Stomach (tissue), 8 donors: ENCODE measurements at regions not wholly inside any gene's neighbourhood (a gene's known extent, or its start where the extent isn't known, plus 50 kb on each side); places are given as distances from the start of the nearest gene placed in this dataset.

Source experiments
- DNase-seq, 2 donors: peaks; one replicate each; pipeline versions ENCODE4 v3.0.0 to v3.0.0-alpha.2; 2013 to 2019
- H3K27ac ChIP-seq, 5 donors: fragments of 200-600 bp in 4 of 5; sonication (generic) in 4 of 5; one replicate each; pipeline ENCODE4 v1.5.1; 2013 to 2019; ENCODE audit warnings: mild to moderate bottlenecking in 1 of 5, moderate library complexity in 1 of 5
- H3K27me3 ChIP-seq, 3 donors: fragments of 200-600 bp; sonication (generic); one replicate each; pipeline ENCODE4 v1.5.1; 2017 to 2019; ENCODE audit warnings: mixed run types in 1 of 3
- H3K36me3 ChIP-seq, 4 donors: fragments of 200-600 bp; sonication (generic); 1 replicate in 3 of 4; 2 replicates in 1 of 4; pipeline ENCODE4 v1.5.1; 2016 to 2019
- H3K4me1 ChIP-seq, 4 donors: fragments of 200-600 bp; sonication (generic); one replicate each; pipeline ENCODE4 v1.5.1; 2016 to 2019
- H3K4me3 ChIP-seq, 4 donors: fragments of 200-600 bp; sonication (generic) in 3 of 4; one replicate each; pipeline ENCODE4 v1.5.1; 2016 to 2019; ENCODE audit warnings: mild to moderate bottlenecking in 1 of 4
- H3K9me3 ChIP-seq, 4 donors: fragments of 200-600 bp; sonication (generic); one replicate each; pipeline ENCODE4 v1.5.1; 2016 to 2019
- CTCF ChIP-seq, 7 experiments: fragments of 450-650 bp in 4 of 7; fragments of 200-600 bp in 3 of 7; sonication (generic) in 3 of 7; IDR thresholded peaks; one replicate each; pipeline ENCODE4 v1.5.1; 2016 to 2019; ENCODE audit warnings: antibody characterized with exemption in 7 of 7, control low read depth in 2 of 7, mild to moderate bottlenecking in 1 of 7
- EP300 ChIP-seq: sonication (generic); formaldehyde crosslinking; IDR thresholded peaks from one replicate; pipeline ENCODE4 v1.6.1; 2017; ENCODE audit warnings: antibody characterized with exemption
- POLR2A ChIP-seq, 4 donors: fragments of 450-650 bp; IDR thresholded peaks; one replicate each; pipeline ENCODE4 v1.6.1; 2016; ENCODE audit warnings: antibody characterized with exemption in 4 of 4, control low read depth in 2 of 4, mild to moderate bottlenecking in 1 of 4, moderate library complexity in 1 of 4
- POLR2AphosphoS5 ChIP-seq, 3 donors: sonication (generic); formaldehyde crosslinking; IDR thresholded peaks; one replicate each; pipeline ENCODE4 v1.6.1; 2016; ENCODE audit warnings: antibody characterized with exemption in 3 of 3
- WGBS, 5 donors: extraction: QIAGEN DNeasy Blood & Tissue Kit in 3 of 5; methylation state at CpG; one replicate each; pipeline versions ENCODE4 v1.1.5 to v1.1.7; 2013 to 2018; 5-methylcytosine and 5-hydroxymethylcytosine counted together
- intact Hi-C: fragments of 100-400 bp; cut with DNase I; formaldehyde crosslinking; loops from one replicate; pipeline ENCODE4 v1.15.1; 2023; ENCODE audit warnings: low total_unique reads
- donor health status: healthy with polysubstance abuse.
- donor health status: Bipolar disorder and iron deficiency.
- donor health status: healthy.

- intact Hi-C loops = no loop called here
- H3K27me3 ChIP-seq = no peaks in the 10 kb centered on the region
- no peaks in the 10 kb centered on the region for H3K36me3 ChIP-seq
- TF ChIP-seq EP300 = no peak
- no peak for TF ChIP-seq CTCF (IDR thresholded peaks at IDR 0.05)
- TF ChIP-seq POLR2AphosphoS5 (IDR thresholded peaks at IDR 0.05) = no peak
- no peak for TF ChIP-seq POLR2A (IDR thresholded peaks at IDR 0.05)
- H3K9me3 ChIP-seq = no peaks in the 10 kb centered on the region
- peak in 1 of 2 donors; percentile 36 for DNase-seq
- no peak overlapping the region for H3K27ac ChIP-seq
- H3K4me3 ChIP-seq = no peak overlapping the region
- WGBS, 5 donors = 36 to 50% (median 46%) methylated on average over 3 of the region's 3 CpGs
- H3K4me1 ChIP-seq = no peaks in the 10 kb centered on the region
These were observed 735.6 kb downstream of the RFPL4B start for GRCh38 chr6:113082745-113083144.

- H3K36me3 ChIP-seq = no peaks in the 10 kb centered on the region
- H3K4me1 ChIP-seq = no peaks in the 10 kb centered on the region
- TF ChIP-seq CTCF (IDR thresholded peaks at IDR 0.05) (no peak), POLR2A (IDR thresholded peaks at IDR 0.05) (no peak), EP300 (no peak), POLR2AphosphoS5 (IDR thresholded peaks at IDR 0.05) (no peak)
- no peaks in the 10 kb centered on the region for H3K27me3 ChIP-seq
- H3K27ac ChIP-seq = no peak overlapping the region
- no peak for DNase-seq
- H3K9me3 ChIP-seq = no peaks in the 10 kb centered on the region
- intact Hi-C loops = no loop called here
- 86 to 94% (median 93%) methylated on average over 3 of the region's 3 CpGs for WGBS, 5 donors
- no peak overlapping the region for H3K4me3 ChIP-seq
These were observed 736.8 kb downstream of the RFPL4B start for GRCh38 chr6:113083947-113084346.

- intact Hi-C loops = no loop called here
- H3K27me3 ChIP-seq = no peaks in the 10 kb centered on the region
- no peaks in the 10 kb centered on the region for H3K9me3 ChIP-seq
- no peak overlapping the region for H3K4me3 ChIP-seq
- no peaks in the 10 kb centered on the region for H3K36me3 ChIP-seq
- no peaks in the 10 kb centered on the region for H3K4me1 ChIP-seq
- no peak overlapping the region for H3K27ac ChIP-seq
- no peak for DNase-seq
- WGBS, 5 donors = 72 to 93% (median 89%) methylated on average over 4 to 8 of the region's 8 CpGs
- no peak for TF ChIP-seq POLR2AphosphoS5 (IDR thresholded peaks at IDR 0.05)
- no peak for TF ChIP-seq CTCF (IDR thresholded peaks at IDR 0.05)
These were observed 741.9 kb downstream of the RFPL4B start for GRCh38 chr6:113089056-113089455.

- intact Hi-C loops = no loop called here
- H3K36me3 ChIP-seq = no peaks in the 10 kb centered on the region
These were observed 745.7 kb downstream of the RFPL4B start for GRCh38 chr6:113092795-113093194.

More at GRCh38 chr6:113092795-113093194, 745.7 kb downstream of the RFPL4B start:
- Histone ChIP-seq H3K4me1 (no peaks in the 10 kb centered on the region), H3K27me3 (no peaks in the 10 kb centered on the region), H3K27ac (no peak overlapping the region), H3K9me3 (no peaks in the 10 kb centered on the region), H3K4me3 (no peak overlapping the region)
- no peak for DNase-seq
- WGBS, 5 donors = 64 to 73% (median 70%) methylated on average over 3 of the region's 3 CpGs
- TF ChIP-seq POLR2A (IDR thresholded peaks at IDR 0.05) = no peak
- no peak for TF ChIP-seq CTCF (IDR thresholded peaks at IDR 0.05)
- no peak for TF ChIP-seq EP300
- no peak for TF ChIP-seq POLR2AphosphoS5 (IDR thresholded peaks at IDR 0.05)
